HepG2 (cell line): ENCODE measurements at regions not wholly inside any gene's neighbourhood (a gene's known extent, or its start where the extent isn't known, plus 50 kb on each side); places are given as distances from the start of the nearest gene placed in this dataset.

ENCODE experiments used
- CTCF ChIP-seq: sonication (generic); formaldehyde crosslinking; IDR thresholded peaks from 2 replicates; pipeline ENCODE4 v1.5.0; 2020; ENCODE audit warnings: mild to moderate bottlenecking, missing genetic modification reagents, moderate library complexity
- NFATC3 ChIP-seq: sonication (generic); formaldehyde crosslinking; IDR thresholded peaks from 2 replicates; pipeline ENCODE4 v1.5.1; 2020; ENCODE audit warnings: mild to moderate bottlenecking, missing genetic modification reagents
- ZBTB39 ChIP-seq: sonication (generic); formaldehyde crosslinking; IDR thresholded peaks from 2 replicates; pipeline ENCODE4 v1.5.0; 2020; ENCODE audit warnings: missing genetic modification reagents
- ZHX2 ChIP-seq, 2 experiments: sonication (generic) in 1 of 2; formaldehyde crosslinking in 1 of 2; IDR thresholded peaks; 2 replicates each; pipeline versions ENCODE4 v1.6.1 to v1.9.0; 2014 to 2022; ENCODE audit warnings: antibody characterized with exemption in 1 of 2, borderline replicate concordance in 1 of 2, inconsistent platforms in 1 of 2, low read depth in 1 of 2, missing genetic modification reagents in 1 of 2
- ZNF143 ChIP-seq: sonication (generic); formaldehyde crosslinking; IDR thresholded peaks from 2 replicates; pipeline ENCODE4 v1.4.0; 2020; ENCODE audit warnings: missing genetic modification reagents
- ZNF207 ChIP-seq: fragments of 450-650 bp; IDR thresholded peaks from 2 replicates; pipeline ENCODE4 v1.6.1; 2016; ENCODE audit warnings: antibody characterized with exemption, borderline replicate concordance
- ZNF550 ChIP-seq: sonication (generic); formaldehyde crosslinking; IDR thresholded peaks from 2 replicates; pipeline ENCODE4 v1.4.0; 2020; ENCODE audit warnings: mild to moderate bottlenecking, missing genetic modification reagents, borderline replicate concordance
- ZNF597 ChIP-seq: sonication (generic); formaldehyde crosslinking; IDR thresholded peaks from 2 replicates; pipeline ENCODE4 v1.5.0; 2020; ENCODE audit warnings: missing genetic modification reagents
- ZNF713 ChIP-seq: sonication (generic); formaldehyde crosslinking; IDR thresholded peaks from 2 replicates; pipeline ENCODE4 v1.4.0; 2020; ENCODE audit warnings: mild to moderate bottlenecking, missing genetic modification reagents
- ZNF75D ChIP-seq: sonication (generic); formaldehyde crosslinking; IDR thresholded peaks from 2 replicates; pipeline ENCODE4 v1.8.1; 2023; ENCODE audit warnings: missing genetic modification reagents, mild to moderate bottlenecking, borderline replicate concordance
- ZNF790 ChIP-seq: sonication (generic); formaldehyde crosslinking; IDR thresholded peaks from 2 replicates; pipeline ENCODE4 v1.8.0; 2022; ENCODE audit warnings: missing genetic modification reagents, mild to moderate bottlenecking, borderline replicate concordance

GRCh38 chr11:76284161-76284560, 77.9 kb upstream of the WNT11 start (continued):
- TF ChIP-seq ZHX2 (IDR thresholded peaks at IDR 0.05; ENCODE audit: low read depth) (no peak), ZHX2 (CRISPR knock-in tag; IDR thresholded peaks at IDR 0.05; ENCODE audit: borderline replicate concordance) (no peak), ZNF713 (no peak), ZBTB39 (CRISPR knock-in tag) (no peak), ZNF207 (no peak), NFATC3 (CRISPR knock-in tag) (no peak), ZNF790 (CRISPR knock-in tag) (no peak), ZNF550 (CRISPR knock-in tag) (no peak), ZNF143 (CRISPR knock-in tag) (no peak), ZNF75D (no peak), ZNF597 (CRISPR knock-in tag) (no peak), CTCF (no peak)
